GM19452 (cell line): ENCODE measurements at regions not wholly inside any gene's neighbourhood (a gene's known extent, or its start where the extent isn't known, plus 50 kb on each side); places are given as distances from the start of the nearest gene placed in this dataset.
"Not testable (repeated sequence)": the region's sequence is repeated elsewhere in the genome, so short reads cannot be mapped to it uniquely, and the experiment has no call there.

Experiments used
- ATAC-seq: cut with Tn5 transposase; IDR thresholded peaks from one replicate; pipeline ENCODE4 v1.9.1; 2021; ENCODE audit not compliant: unreplicated experiment

DNA sequence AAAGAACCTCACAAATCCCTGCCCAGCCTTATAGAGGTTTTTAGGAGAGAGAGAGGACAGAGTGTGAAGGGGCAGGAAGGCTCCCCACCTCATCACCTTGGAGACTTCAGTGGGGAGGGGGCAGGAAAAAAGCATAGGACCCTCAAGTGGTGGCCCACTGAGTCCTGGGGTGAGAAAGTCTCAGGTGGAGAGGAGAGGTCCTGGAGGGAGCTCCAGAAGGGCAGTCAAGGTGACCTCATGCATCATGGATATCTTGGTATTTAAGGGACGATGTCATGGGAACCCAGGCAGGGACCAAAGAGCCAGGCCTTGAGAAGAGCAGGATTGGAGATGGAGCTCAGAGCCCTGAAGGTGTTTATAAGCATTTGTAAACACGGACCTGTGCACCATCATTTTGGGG lies 204.5 kb downstream of the SLC4A3 start:
- no peak for ATAC-seq

DNA sequence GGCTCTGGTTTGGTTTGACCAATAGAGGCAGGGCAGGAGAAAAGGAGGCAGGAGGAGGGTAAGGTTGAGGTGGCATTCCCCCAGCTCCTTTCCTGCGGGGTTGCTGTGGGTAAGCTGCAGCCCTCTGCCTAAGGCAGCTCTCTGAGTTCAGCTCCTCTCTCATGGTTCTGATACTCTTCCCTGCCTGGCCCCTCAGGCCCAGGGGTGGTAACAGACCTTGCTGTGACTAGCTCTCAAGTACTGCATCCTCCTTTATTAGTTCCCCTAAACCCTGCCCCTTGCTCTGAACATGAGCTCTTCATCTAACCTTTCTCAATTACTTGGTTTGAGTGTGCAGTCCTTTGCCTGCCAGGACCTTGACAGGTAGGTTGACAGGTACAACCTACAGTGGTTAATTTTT lies 205.5 kb downstream of the SLC4A3 start:
- no peak for ATAC-seq

DNA sequence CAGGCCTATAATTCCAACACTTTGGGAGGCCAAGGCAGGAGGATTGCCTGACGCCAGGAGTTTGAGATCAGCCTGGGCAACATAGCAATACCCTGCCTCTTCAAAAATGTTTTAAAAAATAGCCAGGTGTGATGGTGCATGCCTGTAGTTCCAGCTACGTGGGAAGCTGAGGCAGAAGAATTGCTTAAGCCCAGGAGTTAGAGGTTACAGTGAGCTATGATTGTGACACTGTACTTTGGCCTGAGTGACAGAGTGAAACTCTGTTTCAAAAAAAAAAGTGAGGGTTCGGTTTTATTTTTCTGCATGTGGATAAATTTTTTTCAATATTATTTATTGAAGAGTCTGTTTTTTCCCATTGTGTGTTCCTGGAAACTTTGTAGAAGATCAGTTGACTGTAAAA lies 208.1 kb downstream of the SLC4A3 start:
- ATAC-seq: no peak

DNA sequence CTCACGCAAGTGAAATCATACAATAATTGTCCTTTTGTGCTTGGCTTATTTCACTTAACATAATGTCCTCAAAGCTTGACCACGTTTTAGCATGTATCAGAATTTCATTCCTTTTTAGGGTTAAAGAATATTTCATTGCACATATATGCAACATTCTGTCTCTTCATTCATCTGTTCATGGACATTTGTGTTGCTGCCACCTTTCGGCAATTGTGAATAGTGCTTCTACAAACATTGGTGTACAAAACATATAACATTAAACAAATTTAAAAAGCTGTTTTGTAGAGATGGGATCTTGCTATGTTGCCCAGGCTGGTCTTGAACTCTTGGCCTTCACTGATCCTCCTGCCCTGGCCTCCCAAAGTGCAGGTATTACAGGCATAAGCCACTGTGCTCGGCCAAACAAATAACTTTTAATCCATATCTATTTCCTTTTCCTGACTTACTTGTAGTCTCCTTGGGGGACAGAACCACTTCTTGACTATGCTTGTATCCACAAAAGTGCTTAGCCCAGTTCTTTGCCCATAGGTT lies 209.3 kb downstream of the SLC4A3 start:
- no peak for ATAC-seq

DNA sequence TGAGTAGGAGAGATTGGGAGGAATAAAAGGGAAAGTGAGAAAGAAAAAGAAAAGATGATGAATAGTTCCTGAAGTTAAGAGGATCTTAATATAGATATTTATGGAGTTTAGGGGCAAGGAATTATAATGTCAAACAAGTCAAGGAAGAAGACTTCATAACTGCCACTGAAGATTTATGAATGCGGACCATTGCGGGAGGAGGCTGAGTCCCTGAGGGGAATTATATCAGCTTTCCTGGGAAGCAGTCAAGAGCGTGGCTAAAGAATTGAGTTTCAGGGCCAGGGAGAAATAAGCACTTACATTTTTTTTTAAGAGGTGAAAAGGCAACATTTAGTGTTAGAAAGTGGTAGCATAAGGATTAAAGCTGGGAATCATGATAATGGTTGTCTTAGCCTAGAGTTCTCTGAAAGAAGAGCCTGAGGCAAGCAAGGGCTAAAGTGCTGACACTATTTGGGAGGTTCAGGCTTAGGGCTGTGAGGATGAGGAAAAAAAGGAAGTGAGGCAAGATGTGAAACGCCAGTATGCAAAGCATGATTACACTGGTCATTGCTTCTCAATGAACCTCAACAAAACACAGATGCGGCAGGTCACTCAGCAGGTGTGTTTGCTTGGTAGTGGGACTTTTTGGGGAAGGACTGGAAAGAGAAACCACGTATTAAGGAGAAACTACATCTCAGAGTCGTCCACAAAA lies 217.1 kb downstream of the SLC4A3 start:
- peak; percentile 97 for ATAC-seq

DNA sequence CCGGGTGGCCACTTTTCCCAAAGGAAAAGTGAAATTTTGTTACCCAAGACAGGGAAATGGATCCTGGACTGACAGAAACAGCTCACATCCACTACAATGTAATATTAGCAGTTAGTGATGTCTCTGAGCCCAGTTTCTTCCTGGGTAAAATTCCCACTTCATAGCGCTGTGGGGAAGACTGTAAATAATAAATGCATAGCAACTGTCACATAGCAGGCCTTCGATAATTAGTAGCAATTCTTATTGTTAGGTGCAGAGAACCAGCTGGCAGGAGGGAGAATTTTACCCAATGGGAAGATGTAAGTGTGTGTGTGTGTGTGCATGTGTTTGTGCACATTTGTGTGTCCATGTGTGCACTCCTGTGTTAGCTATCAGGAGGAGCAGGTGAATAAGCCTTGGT lies 221.5 kb downstream of the SLC4A3 start:
- no peak for ATAC-seq

DNA sequence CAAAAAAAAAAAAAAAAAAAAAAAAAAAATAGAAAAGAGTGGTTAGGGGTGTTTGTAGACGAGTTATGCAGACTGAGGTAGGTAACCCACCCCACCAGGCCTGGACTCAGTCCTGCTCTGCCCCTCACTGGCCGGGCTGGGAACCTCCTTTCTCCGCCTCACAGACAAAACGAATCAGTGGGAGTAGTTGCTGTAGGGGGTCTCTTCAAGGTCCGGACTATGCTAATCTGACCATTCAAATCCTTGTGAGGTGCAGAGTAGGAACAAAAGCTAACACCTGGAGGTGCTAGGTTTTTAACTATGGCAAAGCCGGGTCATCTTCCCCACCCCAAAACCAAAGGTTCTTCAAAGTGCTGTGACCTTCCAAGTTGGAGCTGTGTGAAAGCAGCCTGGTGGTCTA lies 223.7 kb downstream of the SLC4A3 start:
- no peak for ATAC-seq

DNA sequence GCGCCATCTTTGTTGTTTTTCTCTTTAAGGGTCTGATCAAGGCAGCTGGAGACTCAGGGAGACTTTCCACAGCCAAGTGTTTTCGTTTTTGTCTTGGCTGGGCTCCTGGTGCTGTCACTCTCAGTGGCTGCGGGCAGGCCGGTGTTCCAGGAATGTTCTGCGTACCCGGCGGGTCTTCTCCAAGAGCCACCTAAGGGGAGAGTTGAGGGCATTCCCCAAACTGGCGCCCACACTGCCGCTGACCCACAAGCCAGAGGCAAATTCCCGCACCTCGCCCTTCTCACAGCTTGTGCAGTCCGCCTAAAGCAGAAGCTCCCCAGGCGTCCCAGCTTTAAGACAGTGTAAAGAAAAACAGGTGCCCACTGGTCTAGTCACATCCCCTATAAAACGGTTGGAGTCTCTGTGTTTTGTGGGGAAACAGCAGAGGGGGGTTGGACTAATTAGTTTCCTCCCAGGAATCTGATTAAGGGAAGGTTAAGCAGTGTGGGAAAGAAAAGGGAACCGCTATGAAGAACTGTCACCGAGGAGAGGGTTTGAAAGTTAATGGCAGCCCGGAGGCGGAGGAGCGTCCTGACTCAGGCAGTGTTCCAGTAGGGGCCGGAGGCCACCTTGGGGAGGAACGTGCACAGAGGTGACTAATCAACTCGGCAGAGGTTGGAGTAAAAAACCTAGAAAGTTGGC lies 224.5 kb downstream of the SLC4A3 start:
- ATAC-seq: no peak

- no peak for ATAC-seq
These were observed 225.2 kb downstream of the SLC4A3 start for GRCh38 chr2:219852626-219853025.

GRCh38 chr2:219856602-219857001 lies 229.2 kb downstream of the SLC4A3 start:
- no peak for ATAC-seq

DNA sequence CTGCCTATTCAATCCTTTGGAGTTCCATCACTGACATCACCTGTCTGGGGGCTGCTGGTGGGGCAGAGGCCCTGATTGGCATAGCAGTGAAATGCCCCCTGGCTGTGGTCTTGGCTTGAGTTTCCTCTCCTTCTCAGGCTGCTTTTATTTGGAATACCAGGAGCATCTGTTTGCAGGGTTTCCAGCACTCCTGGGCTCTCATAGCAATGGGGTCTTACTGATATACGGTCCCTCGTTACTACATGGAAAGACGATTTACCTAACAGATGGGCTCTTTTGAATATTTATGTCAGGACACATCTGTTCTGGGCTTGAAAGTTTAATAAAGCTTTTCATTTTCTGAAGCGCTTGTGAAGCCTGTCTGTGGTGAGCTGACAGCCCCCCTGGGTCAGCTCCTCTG lies 230.3 kb downstream of the SLC4A3 start:
- no peak for ATAC-seq

DNA sequence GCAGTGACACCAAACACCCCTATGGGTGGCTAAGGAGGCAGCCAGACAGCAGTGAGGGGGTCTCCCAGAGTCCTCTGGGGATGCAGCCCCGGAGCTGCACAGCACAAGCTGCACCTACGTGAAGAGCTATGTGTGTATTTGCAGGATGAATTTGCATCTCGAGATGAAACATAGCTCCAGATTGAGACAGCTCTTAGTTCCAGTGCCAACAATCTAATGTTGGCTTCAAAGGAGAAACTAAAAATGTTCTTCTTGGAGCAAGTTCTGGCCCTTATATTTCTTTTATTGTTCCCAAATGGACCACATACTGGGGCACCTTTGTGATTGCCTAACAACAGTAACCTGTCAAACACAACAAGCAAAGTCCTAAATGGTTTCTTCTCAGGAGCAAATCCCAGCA lies 233.9 kb downstream of the SLC4A3 start:
- no peak for ATAC-seq

DNA sequence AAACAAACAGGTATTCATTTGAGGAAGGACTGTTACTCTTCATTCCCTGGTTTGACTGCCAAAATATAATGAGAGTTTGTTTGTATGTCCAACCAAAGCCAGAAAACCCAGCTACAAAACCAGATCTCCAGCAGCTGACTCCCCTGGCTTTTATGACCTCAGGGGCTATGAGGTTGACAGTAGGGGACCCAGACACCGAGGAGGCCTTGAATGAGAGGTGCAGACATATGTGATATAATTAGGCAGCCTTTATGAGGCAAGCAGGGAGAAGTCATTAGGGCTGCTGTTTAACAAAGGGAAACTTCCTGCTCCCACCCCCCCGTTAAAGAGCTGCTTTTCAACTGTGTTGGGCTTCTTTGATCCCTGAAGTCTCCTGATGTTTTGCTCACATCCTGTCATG lies 236.7 kb downstream of the SLC4A3 start:
- ATAC-seq: no peak

DNA sequence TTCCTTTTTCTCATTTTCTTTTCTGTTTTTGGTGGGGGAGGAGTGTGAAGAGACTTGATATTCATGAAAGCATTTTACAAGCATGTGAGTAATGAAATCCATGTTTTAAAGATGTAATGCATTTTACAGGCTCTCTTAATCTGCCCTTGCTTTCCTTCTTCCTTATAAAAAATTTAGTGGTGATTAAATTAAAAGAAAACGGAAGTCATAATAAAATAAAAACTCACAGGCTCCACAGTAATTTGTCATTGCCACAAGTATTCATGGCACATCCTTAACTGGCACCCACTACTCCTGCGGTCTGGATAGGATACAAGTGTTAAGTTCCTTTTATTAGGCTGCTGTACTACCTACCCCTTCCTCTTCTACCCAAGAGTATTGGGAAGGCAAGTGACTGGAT lies 241.2 kb downstream of the SLC4A3 start:
- no peak for ATAC-seq

DNA sequence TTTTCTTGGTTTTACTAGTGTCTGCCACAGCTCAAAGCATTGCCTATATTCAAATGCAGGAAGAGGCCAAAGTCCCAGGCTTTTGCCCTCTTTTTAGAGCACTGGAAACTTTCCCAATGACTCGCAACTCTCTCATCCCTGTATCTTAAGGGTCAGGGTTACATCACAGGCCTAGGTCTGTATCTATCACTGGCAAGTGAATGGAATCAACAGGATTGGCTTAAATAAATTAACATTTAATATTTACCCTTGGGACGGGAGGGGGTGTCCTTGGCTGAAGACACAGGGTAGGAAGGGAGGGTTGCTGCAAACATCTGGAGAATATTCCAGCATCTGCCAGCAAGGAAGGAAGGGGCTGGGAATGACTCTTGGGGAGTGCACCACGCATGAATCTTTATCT lies 242.6 kb downstream of the SLC4A3 start:
- ATAC-seq: no peak

DNA sequence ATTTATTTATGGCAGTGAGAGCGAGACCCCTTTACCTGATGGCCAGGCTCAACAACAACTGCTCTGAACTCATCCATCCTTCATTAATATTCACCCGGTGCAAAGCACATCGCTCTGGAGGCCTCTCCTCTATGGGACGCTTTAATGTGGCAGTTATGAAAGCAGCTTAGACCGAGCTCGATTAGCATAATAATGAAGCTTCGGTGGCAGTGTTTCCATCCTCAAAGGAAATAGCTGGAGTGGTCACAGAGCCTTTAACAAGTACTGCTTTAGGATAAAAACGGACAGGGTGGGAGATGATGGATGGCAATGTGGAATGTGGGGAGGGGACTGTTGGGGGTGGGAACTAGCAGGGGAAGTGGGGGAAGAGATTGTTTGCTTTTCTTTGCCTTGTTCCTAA lies 243.9 kb downstream of the SLC4A3 start:
- ATAC-seq: no peak

DNA sequence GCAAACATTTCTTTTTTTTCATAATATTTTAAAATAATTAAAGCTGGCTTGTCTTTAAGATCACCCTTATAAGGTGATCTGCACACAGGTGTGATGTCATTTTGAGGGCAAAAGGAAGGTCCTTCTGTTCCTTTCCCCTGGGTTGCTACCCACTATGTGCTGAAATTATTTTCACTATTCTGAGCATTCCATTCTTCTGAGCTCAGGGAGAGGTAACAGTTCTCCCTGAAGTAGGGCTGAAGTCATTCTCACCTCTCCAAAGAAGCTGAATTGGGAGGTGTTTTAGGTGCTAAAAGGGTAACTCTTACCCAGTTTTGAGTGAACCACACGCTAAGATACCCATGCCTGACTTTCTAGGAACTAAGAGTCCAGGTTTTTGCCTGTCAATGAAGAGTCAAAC lies 247.6 kb downstream of the SLC4A3 start:
- ATAC-seq: no peak

DNA sequence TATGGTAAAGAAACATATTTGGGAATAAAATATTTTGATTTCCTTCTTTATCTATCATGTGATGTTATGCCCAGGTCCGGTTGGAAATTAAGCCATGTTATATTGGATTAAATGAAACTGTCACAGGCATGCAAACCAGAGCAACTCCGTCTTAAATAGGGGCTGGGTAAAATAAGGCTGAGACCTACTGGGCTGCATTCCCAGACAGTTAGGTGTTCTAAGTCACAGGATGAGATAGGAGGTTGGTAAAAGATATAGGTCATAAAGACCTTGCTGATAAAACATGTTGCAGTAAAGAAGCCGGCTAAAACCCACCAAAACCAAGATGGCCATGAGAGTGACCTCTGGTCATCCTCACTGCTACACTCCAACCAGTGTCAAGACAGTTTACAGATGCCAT lies 248.6 kb downstream of the SLC4A3 start:
- not testable (repeated sequence) for ATAC-seq

- ATAC-seq: no peak
These were observed 249.5 kb downstream of the SLC4A3 start for GRCh38 chr2:219876931-219877330.

GRCh38 chr2:219877728-219878127 lies 250.3 kb downstream of the SLC4A3 start:
- no peak for ATAC-seq

- ATAC-seq: no peak
These were observed 251.1 kb downstream of the SLC4A3 start for GRCh38 chr2:219878516-219878915.

DNA sequence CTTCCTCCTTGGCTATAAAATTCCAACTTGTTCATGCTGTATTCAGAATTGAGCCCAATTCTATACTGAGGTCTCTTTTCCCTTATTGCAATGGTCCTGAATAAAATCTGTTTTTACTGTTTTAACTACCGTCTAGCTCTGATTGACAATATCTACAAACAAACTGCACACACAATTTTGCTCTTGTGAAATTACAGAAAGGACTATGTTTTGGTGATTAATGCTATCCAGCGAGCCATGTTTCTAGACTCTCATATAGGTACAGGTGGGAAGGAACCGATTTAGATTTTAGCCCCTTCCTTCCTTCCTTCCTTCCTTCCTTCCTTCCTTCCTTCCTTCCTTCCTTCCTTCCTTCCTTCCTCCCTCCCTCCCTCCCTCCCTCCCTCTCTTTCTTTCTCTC lies 254.4 kb downstream of the SLC4A3 start:
- no peak for ATAC-seq

- ATAC-seq: no peak
These were observed 259.2 kb downstream of the SLC4A3 start for GRCh38 chr2:219886615-219887014.
